Liver (tissue), 8 donors: ENCODE measurements at regions not wholly inside any gene's neighbourhood (a gene's known extent, or its start where the extent isn't known, plus 50 kb on each side); places are given as distances from the start of the nearest gene placed in this dataset.

ENCODE experiments used
- DNase-seq: peaks from one replicate; pipeline ENCODE4 v3.0.0-alpha.2; 2017; ENCODE audit warnings: low spot score
- H3K27ac ChIP-seq, 2 donors: one replicate each; pipeline ENCODE4 v1.7.0; 2013; ENCODE audit warnings: inconsistent platforms in 2 of 2, low read length in 2 of 2, control low read depth in 1 of 2, low read depth in 1 of 2, mild to moderate bottlenecking in 1 of 2
- H3K27me3 ChIP-seq, 4 donors: one replicate each; pipeline versions ENCODE4 v1.6.1 to v1.7.0; 2013; ENCODE audit warnings: low read length in 3 of 4, inconsistent platforms in 1 of 4, mild to moderate bottlenecking in 1 of 4, moderate library complexity in 1 of 4; ENCODE audit not compliant: control insufficient read depth in 4 of 4, insufficient read depth in 4 of 4
- H3K36me3 ChIP-seq, 4 donors: one replicate each; pipeline versions ENCODE4 v1.6.1 to v1.7.0; 2013; ENCODE audit warnings: low read length in 3 of 4, mild to moderate bottlenecking in 3 of 4, low read depth in 1 of 4, moderate library complexity in 1 of 4; ENCODE audit not compliant: control insufficient read depth in 4 of 4, insufficient read depth in 3 of 4
- H3K4me1 ChIP-seq, 4 donors: one replicate each; pipeline versions ENCODE4 v1.6.1 to v1.7.0; 2013; ENCODE audit warnings: low read length in 3 of 4, mild to moderate bottlenecking in 3 of 4, moderate library complexity in 1 of 4; ENCODE audit not compliant: control insufficient read depth in 4 of 4, insufficient read depth in 4 of 4
- H3K4me3 ChIP-seq, 3 donors: one replicate each; pipeline versions ENCODE4 v1.6.1 to v1.7.0; 2013; ENCODE audit warnings: low read length in 3 of 3, control low read depth in 1 of 3, low read depth in 1 of 3, mild to moderate bottlenecking in 1 of 3
- H3K9ac ChIP-seq, 2 donors: one replicate each; pipeline ENCODE4 v1.7.0; 2013; ENCODE audit warnings: low read length in 2 of 2, mild to moderate bottlenecking in 2 of 2, moderate library complexity in 2 of 2, control low read depth in 1 of 2, low read depth in 1 of 2
- H3K9me3 ChIP-seq, 4 donors: one replicate each; pipeline versions ENCODE4 v1.6.1 to v1.7.0; 2013; ENCODE audit warnings: low read length in 3 of 4; ENCODE audit not compliant: control insufficient read depth in 4 of 4
- ATF3 ChIP-seq: IDR thresholded peaks from 2 replicates; pipeline ENCODE4 v1.6.1; 2016; ENCODE audit warnings: antibody characterized with exemption
- CTCF ChIP-seq: fragments of 150-350 bp; IDR thresholded peaks from 2 replicates; pipeline ENCODE4 v1.5.1; 2017; ENCODE audit warnings: improper control_type of control experiment, low read depth, low read length; ENCODE audit not compliant: missing input control
- EGR1 ChIP-seq, 2 donors: IDR thresholded peaks; 2 replicates each; pipeline ENCODE4 v1.6.1; 2016 to 2018; ENCODE audit warnings: antibody characterized with exemption in 2 of 2, low read depth in 2 of 2
- FOXA1 ChIP-seq: IDR thresholded peaks from 2 replicates; pipeline ENCODE4 v1.6.1; 2016; ENCODE audit warnings: antibody characterized with exemption
- GABPA ChIP-seq, 2 donors: IDR thresholded peaks in 1 of 2; conservative IDR thresholded peaks in 1 of 2; 2 replicates each; pipeline ENCODE4 v1.6.1; 2016; ENCODE audit warnings: antibody characterized with exemption in 2 of 2, mild to moderate bottlenecking in 1 of 2, moderate library complexity in 1 of 2
- HNF4A ChIP-seq, 2 donors: conservative IDR thresholded peaks; 2 replicates each; pipeline ENCODE4 v1.6.1; 2016; ENCODE audit warnings: antibody characterized with exemption in 2 of 2, mild to moderate bottlenecking in 2 of 2
- HNF4G ChIP-seq: IDR thresholded peaks from 2 replicates; pipeline ENCODE4 v1.6.1; 2016; ENCODE audit warnings: antibody characterized with exemption
- MAX ChIP-seq: IDR thresholded peaks from 2 replicates; pipeline ENCODE4 v1.6.1; 2016; ENCODE audit warnings: antibody characterized with exemption
- NR2F2 ChIP-seq: IDR thresholded peaks from 2 replicates; pipeline ENCODE4 v1.6.1; 2016; ENCODE audit warnings: antibody characterized with exemption
- RAD21 ChIP-seq, 2 donors: IDR thresholded peaks; 2 replicates each; pipeline ENCODE4 v1.6.1; 2016; ENCODE audit warnings: antibody characterized with exemption in 2 of 2, mild to moderate bottlenecking in 2 of 2
- RXRA ChIP-seq, 2 donors: IDR thresholded peaks; 2 replicates each; pipeline ENCODE4 v1.6.1; 2017 to 2018; ENCODE audit warnings: antibody characterized with exemption in 2 of 2, mild to moderate bottlenecking in 1 of 2
- SP1 ChIP-seq: IDR thresholded peaks from 2 replicates; pipeline ENCODE4 v1.6.1; 2018; ENCODE audit warnings: antibody characterized with exemption, mild to moderate bottlenecking
- YY1 ChIP-seq: IDR thresholded peaks from 2 replicates; pipeline ENCODE4 v1.6.1; 2016; ENCODE audit warnings: antibody characterized with exemption, mild to moderate bottlenecking
- ZBTB33 ChIP-seq: IDR thresholded peaks from 2 replicates; pipeline ENCODE4 v1.6.1; 2016; ENCODE audit warnings: antibody characterized with exemption
- WGBS: extraction: QIAGEN DNeasy Blood & Tissue Kit; methylation state at CpG from one replicate; pipeline ENCODE4 v1.1.7; 2013; 5-methylcytosine and 5-hydroxymethylcytosine counted together
- donor health status: healthy.
- donor health status: healthy.
- donor health status: healthy.
- donor health status: healthy.
- donor health status: healthy.

GRCh38 chr16:55971447-55971846 is 96.3 kb upstream of the CES5A start:
- Histone ChIP-seq H3K27me3 (no peaks in the 10 kb centered on the region), H3K4me3 (no peak overlapping the region), H3K27ac (no peak overlapping the region), H3K4me1 (no peaks in the 10 kb centered on the region), H3K36me3 (no peaks in the 10 kb centered on the region), H3K9me3 (no peaks in the 10 kb centered on the region), H3K9ac (no peak overlapping the region)
- TF ChIP-seq ZBTB33 (no peak), GABPA (IDR thresholded peaks at IDR 0.05 in 1 of 2, conservative IDR thresholded peaks at IDR 0.05 in 1 of 2) (no peak), RAD21 (IDR thresholded peaks at IDR 0.05) (no peak), CTCF (no peak), NR2F2 (no peak), FOXA1 (no peak), YY1 (no peak), SP1 (no peak)
- WGBS = 77% methylated on average over 5 of the region's 5 CpGs
- no peak for DNase-seq

- no peaks in the 10 kb centered on the region for H3K36me3 ChIP-seq
- no peaks in the 10 kb centered on the region for H3K4me1 ChIP-seq
- no peaks in the 10 kb centered on the region for H3K27me3 ChIP-seq
- no peaks in the 10 kb centered on the region for H3K9me3 ChIP-seq
- H3K27ac ChIP-seq = no peak overlapping the region
- no peak overlapping the region for H3K9ac ChIP-seq
- no peak overlapping the region for H3K4me3 ChIP-seq
- WGBS = 74% methylated on average over 5 of the region's 5 CpGs
- no peak for TF ChIP-seq ATF3
- TF ChIP-seq ZBTB33 = no peak
- TF ChIP-seq RAD21 (IDR thresholded peaks at IDR 0.05) = no peak
- no peak for TF ChIP-seq RXRA (IDR thresholded peaks at IDR 0.05)
- TF ChIP-seq GABPA (IDR thresholded peaks at IDR 0.05 in 1 of 2, conservative IDR thresholded peaks at IDR 0.05 in 1 of 2) = no peak
- TF ChIP-seq HNF4A (conservative IDR thresholded peaks at IDR 0.05) = no peak
- no peak for TF ChIP-seq EGR1 (IDR thresholded peaks at IDR 0.05; ENCODE audit: low read depth in 2 of 2)
- no peak for TF ChIP-seq HNF4G
- no peak for TF ChIP-seq MAX
- no peak for DNase-seq
Measured at GRCh38 chr16:55968221-55968620, 93.0 kb upstream of the CES5A start.
